ENCODE measurements at regions not wholly inside any gene's neighbourhood (a gene's known extent, or its start where the extent isn't known, plus 50 kb on each side); places are given as distances from the start of the nearest gene placed in this dataset.

DNA sequence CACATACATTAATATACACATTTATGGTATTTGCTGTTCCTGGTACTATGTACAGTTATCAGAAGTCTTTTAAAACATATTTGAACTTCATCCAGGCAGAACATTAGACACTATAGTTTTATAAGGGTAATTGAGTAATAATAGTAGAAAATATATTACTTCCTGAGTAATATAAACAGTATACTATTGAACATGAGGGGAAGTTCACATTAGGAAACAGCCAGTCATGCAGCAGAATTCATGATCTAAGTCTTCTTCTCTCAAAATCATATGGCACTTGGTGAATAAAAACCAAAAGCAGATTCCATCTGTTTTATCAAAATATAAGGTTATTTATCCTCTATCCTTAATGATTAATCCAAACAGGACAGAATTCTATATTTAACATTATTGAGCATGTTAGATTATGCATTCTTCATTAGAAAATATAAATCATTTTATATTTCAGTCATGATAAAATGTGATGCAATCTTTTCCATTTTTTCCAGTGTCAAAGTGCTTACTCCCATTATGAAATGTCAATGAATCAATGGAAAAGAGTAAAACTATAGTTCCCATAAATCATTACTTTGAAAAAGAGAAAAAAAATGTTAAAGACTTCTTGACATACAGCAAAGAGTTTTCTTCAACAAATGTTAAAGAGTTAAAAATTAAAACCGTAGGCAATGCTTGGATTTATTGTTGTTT, 584.3 kb upstream of the TUSC1 start:
- DNase-seq (ENCODE audit: low read depth) = no peak
- no peak overlapping the region for H3K4me3 ChIP-seq (ENCODE audit: low read length)
- TF ChIP-seq, protein P1, sequence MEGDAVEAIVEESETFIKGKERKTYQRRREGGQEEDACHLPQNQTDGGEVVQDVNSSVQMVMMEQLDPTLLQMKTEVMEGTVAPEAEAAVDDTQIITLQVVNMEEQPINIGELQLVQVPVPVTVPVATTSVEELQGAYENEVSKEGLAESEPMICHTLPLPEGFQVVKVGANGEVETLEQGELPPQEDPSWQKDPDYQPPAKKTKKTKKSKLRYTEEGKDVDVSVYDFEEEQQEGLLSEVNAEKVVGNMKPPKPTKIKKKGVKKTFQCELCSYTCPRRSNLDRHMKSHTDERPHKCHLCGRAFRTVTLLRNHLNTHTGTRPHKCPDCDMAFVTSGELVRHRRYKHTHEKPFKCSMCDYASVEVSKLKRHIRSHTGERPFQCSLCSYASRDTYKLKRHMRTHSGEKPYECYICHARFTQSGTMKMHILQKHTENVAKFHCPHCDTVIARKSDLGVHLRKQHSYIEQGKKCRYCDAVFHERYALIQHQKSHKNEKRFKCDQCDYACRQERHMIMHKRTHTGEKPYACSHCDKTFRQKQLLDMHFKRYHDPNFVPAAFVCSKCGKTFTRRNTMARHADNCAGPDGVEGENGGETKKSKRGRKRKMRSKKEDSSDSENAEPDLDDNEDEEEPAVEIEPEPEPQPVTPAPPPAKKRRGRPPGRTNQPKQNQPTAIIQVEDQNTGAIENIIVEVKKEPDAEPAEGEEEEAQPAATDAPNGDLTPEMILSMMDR (conservative IDR thresholded peaks at IDR 0.05; ENCODE audit: low read depth, low read length) = no peak

DNA sequence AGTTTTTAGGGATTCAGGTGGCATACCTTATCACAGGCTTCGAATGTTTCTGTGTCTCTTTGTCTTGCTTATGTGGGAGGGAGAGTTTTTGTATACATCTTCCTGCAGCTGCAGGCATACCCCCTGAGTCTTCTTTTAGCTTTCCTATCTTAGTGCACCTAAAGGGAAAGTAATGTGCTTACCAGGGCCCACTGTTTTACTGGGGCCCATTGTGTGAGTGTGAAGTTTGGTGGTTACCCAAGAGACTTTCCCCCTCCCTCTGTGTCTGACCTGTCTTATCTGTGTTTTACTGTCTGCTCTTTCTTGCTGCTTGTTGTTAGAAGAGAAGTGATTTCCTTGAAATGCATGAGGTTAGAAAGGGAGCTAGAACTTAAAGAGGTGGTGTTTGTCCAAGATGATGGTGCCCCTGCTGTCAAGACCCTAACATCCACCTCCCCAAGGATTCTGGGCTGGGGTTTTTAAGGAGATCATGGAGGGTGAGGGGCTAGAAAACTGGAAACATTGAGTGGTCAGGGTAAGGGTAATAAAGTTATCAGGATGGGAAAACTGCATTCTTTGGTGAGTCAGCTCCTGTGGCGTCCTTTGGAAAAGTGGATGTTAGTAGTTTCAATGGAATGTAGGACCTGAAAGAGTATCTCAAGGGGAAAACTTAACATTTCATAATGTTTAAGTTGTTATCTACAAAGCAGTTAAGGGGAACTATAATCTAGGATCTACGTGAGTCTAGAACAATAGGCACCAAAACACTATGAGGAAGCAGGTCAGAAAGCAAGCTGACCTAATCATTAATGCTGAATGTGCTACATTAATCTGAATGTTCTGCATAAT, 583.5 kb upstream of the TUSC1 start:
- DNase-seq (ENCODE audit: low read depth) = peak; percentile 38
- TF ChIP-seq, protein P1 (conservative IDR thresholded peaks at IDR 0.05; ENCODE audit: low read depth, low read length) = no peak
- no peak overlapping the region for H3K4me3 ChIP-seq (ENCODE audit: low read length)

DNA sequence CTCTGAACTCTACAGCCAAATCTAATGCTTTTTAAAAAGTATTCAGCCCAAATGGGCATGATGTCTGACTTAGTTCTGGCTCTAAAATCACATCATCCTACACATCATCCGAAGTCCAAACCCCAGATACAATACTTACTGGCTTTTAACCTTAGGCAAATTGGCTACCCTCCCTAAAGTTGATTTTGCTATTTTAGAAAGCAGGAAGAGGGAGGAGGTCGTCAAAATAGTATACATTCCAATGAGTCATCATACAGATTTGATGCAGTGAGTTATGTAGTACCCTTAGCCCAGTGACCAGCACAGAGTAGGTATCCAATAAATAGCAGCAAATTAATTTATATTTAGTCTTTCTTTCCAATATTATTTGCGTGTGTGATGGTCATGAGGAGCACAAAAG, 582.0 kb upstream of the TUSC1 start:
- peak; percentile 34 for DNase-seq (ENCODE audit: low read depth)
- H3K4me3 ChIP-seq (ENCODE audit: low read length) = no peak overlapping the region
- TF ChIP-seq, protein P1 (conservative IDR thresholded peaks at IDR 0.05; ENCODE audit: low read depth, low read length) = no peak

DNA sequence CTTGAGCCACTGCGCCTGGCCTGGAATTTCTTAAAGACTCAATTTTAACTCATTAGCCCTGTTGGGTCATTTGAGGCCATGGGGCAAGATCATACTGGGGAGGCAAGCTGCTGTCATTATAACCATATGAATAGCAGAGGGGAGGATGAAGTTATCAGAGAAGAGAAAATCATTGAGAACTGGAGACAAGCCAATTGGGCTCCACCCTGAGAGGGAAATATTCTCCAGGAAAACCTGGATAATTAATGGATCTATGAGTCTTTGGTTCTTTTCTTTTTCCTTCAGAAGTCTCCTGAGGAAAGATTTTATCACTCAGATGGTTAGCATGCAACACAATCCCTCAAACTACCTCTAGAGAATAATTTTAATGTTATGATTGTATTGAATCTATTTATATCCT, 569.6 kb upstream of the TUSC1 start:
- H3K4me3 ChIP-seq (ENCODE audit: low read length) = no peak overlapping the region
- DNase-seq (ENCODE audit: low read depth) = no peak
- TF ChIP-seq, protein P1 (conservative IDR thresholded peaks at IDR 0.05; ENCODE audit: low read depth, low read length) = no peak

DNA sequence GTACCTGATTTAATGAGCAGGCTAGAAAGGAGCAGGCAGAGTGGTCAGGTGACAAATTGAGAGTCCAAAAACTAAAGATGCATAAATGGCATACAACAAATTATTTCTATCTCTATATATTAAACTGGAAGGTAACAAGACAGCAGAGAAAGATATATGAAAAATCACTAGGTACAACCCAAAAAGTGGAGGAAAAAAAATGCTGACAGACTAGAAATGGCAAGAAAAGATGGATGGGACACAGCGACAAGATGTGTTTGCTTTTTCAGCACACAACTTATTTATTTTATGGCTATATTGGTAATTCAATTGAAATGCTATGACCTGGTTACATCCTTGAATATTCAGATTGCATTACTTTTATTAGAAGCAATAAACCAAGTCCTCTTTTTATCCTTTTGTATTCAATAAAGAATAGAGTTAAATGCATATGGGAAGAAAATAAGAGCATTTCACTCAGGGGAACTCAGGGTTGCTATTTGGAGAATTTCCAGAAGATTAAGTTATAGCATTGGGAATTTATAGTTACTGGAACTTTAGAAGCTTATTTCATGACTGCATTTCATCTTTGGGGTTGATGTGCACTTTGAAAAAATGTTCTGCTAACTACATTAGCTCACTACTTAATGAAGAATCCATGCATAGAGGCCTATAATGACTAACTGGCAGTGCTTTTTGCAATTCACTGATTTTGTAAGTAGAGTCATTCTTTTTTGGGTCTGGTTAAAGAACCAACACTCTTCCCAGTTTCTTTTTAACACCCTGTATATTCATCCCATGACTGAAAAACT, 566.6 kb upstream of the TUSC1 start:
- H3K4me3 ChIP-seq (ENCODE audit: low read length) = no peak overlapping the region
- peak; percentile 39 for DNase-seq (ENCODE audit: low read depth)
- TF ChIP-seq, protein P1 (conservative IDR thresholded peaks at IDR 0.05; ENCODE audit: low read depth, low read length) = no peak

DNA sequence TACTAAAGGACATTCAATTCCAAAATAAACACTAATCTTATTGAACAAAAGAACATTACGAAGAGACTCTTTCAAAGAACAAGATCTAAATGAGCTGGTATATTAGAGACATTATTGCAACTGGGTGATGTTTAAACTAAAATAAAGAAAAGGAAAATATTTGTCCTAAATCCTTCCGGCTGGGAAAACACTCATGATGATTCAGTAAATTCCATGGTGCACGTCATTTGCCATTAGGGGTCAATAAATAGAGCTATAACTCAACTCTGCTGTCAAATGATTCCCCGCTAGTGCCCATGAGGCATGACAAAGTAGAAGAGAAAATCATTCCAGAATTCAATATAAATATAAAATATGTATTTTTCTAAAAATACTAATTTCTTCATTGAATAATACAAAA, 565.5 kb upstream of the TUSC1 start:
- DNase-seq (ENCODE audit: low read depth) = no peak
- TF ChIP-seq, protein P1 (conservative IDR thresholded peaks at IDR 0.05; ENCODE audit: low read depth, low read length) = no peak
- no peak overlapping the region for H3K4me3 ChIP-seq (ENCODE audit: low read length)

Data from retinal pigment epithelial cell (primary cell).